Astrocyte of the cerebellum (primary cell): ENCODE measurements at regions not wholly inside any gene's neighbourhood (a gene's known extent, or its start where the extent isn't known, plus 50 kb on each side); places are given as distances from the start of the nearest gene placed in this dataset.

Experiments
- DNase-seq: peaks from one replicate; pipeline ENCODE4 v3.0.0-alpha.2; 2011; ENCODE audit warnings: low read depth
- H3K4me3 ChIP-seq: 2 replicates; pipeline ENCODE4 v1.5.1; 2011; ENCODE audit warnings: mild to moderate bottlenecking, low read depth, low read length, moderate library complexity
- CTCF ChIP-seq: IDR thresholded peaks from 2 replicates; pipeline ENCODE4 v1.5.1; 2012; ENCODE audit warnings: low read length, low read depth, moderate library complexity, mild to moderate bottlenecking; ENCODE audit errors: missing control alignments
- in situ Hi-C: cut with HindIII; loops from 2 replicates; pipeline ENCODE4 v1.10.0; 2017; ENCODE audit warnings: low sequenced_read_pairs

- in situ Hi-C loops, result no loop called here
- DNase-seq, result no peak
- H3K4me3 ChIP-seq, result no peak overlapping the region
- no peak for TF ChIP-seq CTCF
Measured at GRCh38 chr7:42457663-42458062, 220.7 kb upstream of the GLI3 start.

GRCh38 chr7:42456756-42457276 is 219.8 kb upstream of the GLI3 start:
- no peak overlapping the region for H3K4me3 ChIP-seq
- in situ Hi-C loops, result no loop called here
- no peak for TF ChIP-seq CTCF
- DNase-seq, result no peak

GRCh38 chr7:42456267-42456666 is 219.3 kb upstream of the GLI3 start:
- TF ChIP-seq CTCF, result no peak
- DNase-seq, result no peak
- in situ Hi-C loops, result no loop called here

GRCh38 chr7:42453931-42454361 is 216.9 kb upstream of the GLI3 start:
- TF ChIP-seq CTCF, result no peak
- H3K4me3 ChIP-seq, result no peak overlapping the region

More at GRCh38 chr7:42456267-42456666, 219.3 kb upstream of the GLI3 start:
- H3K4me3 ChIP-seq, result no peak overlapping the region

GRCh38 chr7:42452356-42452755 is 215.3 kb upstream of the GLI3 start:
- in situ Hi-C loops, result no loop called here
- TF ChIP-seq CTCF, result no peak
- DNase-seq, result no peak
- H3K4me3 ChIP-seq, result no peak overlapping the region

More at GRCh38 chr7:42453931-42454361, 216.9 kb upstream of the GLI3 start:
- no peak for DNase-seq
- in situ Hi-C loops, result no loop called here

- in situ Hi-C loops, result no loop called here
- no peak overlapping the region for H3K4me3 ChIP-seq
- no peak for TF ChIP-seq CTCF
- DNase-seq, result no peak
Measured at GRCh38 chr7:42449431-42449830, 212.4 kb upstream of the GLI3 start.
